A549 (cell line): ENCODE measurements at regions not wholly inside any gene's neighbourhood (a gene's known extent, or its start where the extent isn't known, plus 50 kb on each side); places are given as distances from the start of the nearest gene placed in this dataset.

Experiments used
- CHD2 ChIP-seq: fragments of 150-350 bp; IDR thresholded peaks from 2 replicates; pipeline ENCODE4 v1.6.1; 2014; ENCODE audit warnings: low read length; ENCODE audit not compliant: partially characterized antibody
- ESRRA ChIP-seq: fragments of 150-350 bp; IDR thresholded peaks from 2 replicates; pipeline ENCODE4 v1.6.1; 2014; ENCODE audit warnings: mild to moderate bottlenecking, low read length, borderline replicate concordance
- HDAC2 ChIP-seq: fragments of 200-600 bp; sonication (generic); IDR thresholded peaks from 2 replicates; pipeline ENCODE4 v1.6.1; 2016
- HOXA7 ChIP-seq: fragments of 250-450 bp; sonication (Bioruptor Pico); IDR thresholded peaks from 2 replicates; pipeline ENCODE4 v1.5.0; 2020; ENCODE audit warnings: mild to moderate bottlenecking, moderate library complexity
- KDM1A ChIP-seq: fragments of 200-600 bp; sonication (generic); IDR thresholded peaks from 2 replicates; pipeline ENCODE4 v1.6.1; 2016; ENCODE audit warnings: low read depth, mild to moderate bottlenecking
- POLR2A ChIP-seq: IDR thresholded peaks from 2 replicates; pipeline ENCODE4 v1.6.1; 2012; ENCODE audit warnings: mild to moderate bottlenecking, low read length
- TF ChIP-seq, protein P1 (sequence below): fragments of >200 bp; sonication (Bioruptor Twin); formaldehyde crosslinking; IDR thresholded peaks from 3 replicates; pipeline ENCODE4 v1.5.1; 2016
- TF ChIP-seq, protein P2 (sequence below): fragments of 200-600 bp; sonication (generic); IDR thresholded peaks from 2 replicates; pipeline ENCODE4 v1.6.1; 2016; ENCODE audit warnings: antibody characterized with exemption, mild to moderate bottlenecking, moderate library complexity

DNA sequence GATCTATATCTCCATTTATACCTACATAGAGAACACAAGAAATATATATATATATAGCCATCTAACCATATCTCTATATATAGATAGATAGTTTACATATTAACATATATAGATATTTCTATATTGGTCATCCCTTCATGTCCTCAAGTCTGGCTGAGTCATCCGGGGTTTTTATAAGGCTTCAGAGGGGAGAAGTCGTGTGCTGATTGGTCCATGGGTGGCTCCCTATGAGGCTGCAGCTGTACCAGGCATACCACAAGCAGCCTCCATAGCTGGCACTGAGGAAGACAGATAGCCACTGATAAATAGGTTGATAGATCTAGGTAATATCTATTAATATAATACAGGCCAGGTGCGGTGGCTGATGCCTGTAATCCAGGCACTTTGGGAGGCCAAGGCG, 618.3 kb upstream of the SETBP1 start:
- TF ChIP-seq CHD2 (no peak), ESRRA (no peak), HOXA7 (CRISPR knock-in tag) (no peak), KDM1A (no peak), HDAC2 (no peak), POLR2A (no peak)
- TF ChIP-seq, protein P1, sequence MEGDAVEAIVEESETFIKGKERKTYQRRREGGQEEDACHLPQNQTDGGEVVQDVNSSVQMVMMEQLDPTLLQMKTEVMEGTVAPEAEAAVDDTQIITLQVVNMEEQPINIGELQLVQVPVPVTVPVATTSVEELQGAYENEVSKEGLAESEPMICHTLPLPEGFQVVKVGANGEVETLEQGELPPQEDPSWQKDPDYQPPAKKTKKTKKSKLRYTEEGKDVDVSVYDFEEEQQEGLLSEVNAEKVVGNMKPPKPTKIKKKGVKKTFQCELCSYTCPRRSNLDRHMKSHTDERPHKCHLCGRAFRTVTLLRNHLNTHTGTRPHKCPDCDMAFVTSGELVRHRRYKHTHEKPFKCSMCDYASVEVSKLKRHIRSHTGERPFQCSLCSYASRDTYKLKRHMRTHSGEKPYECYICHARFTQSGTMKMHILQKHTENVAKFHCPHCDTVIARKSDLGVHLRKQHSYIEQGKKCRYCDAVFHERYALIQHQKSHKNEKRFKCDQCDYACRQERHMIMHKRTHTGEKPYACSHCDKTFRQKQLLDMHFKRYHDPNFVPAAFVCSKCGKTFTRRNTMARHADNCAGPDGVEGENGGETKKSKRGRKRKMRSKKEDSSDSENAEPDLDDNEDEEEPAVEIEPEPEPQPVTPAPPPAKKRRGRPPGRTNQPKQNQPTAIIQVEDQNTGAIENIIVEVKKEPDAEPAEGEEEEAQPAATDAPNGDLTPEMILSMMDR: no peak
- TF ChIP-seq, protein P2, sequence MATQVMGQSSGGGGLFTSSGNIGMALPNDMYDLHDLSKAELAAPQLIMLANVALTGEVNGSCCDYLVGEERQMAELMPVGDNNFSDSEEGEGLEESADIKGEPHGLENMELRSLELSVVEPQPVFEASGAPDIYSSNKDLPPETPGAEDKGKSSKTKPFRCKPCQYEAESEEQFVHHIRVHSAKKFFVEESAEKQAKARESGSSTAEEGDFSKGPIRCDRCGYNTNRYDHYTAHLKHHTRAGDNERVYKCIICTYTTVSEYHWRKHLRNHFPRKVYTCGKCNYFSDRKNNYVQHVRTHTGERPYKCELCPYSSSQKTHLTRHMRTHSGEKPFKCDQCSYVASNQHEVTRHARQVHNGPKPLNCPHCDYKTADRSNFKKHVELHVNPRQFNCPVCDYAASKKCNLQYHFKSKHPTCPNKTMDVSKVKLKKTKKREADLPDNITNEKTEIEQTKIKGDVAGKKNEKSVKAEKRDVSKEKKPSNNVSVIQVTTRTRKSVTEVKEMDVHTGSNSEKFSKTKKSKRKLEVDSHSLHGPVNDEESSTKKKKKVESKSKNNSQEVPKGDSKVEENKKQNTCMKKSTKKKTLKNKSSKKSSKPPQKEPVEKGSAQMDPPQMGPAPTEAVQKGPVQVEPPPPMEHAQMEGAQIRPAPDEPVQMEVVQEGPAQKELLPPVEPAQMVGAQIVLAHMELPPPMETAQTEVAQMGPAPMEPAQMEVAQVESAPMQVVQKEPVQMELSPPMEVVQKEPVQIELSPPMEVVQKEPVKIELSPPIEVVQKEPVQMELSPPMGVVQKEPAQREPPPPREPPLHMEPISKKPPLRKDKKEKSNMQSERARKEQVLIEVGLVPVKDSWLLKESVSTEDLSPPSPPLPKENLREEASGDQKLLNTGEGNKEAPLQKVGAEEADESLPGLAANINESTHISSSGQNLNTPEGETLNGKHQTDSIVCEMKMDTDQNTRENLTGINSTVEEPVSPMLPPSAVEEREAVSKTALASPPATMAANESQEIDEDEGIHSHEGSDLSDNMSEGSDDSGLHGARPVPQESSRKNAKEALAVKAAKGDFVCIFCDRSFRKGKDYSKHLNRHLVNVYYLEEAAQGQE: no peak
